ENCODE measurements at regions not wholly inside any gene's neighbourhood (a gene's known extent, or its start where the extent isn't known, plus 50 kb on each side); places are given as distances from the start of the nearest gene placed in this dataset.
A peak's percentile ranks its signal among the peaks of the same experiment; 100 is the strongest.

DNA sequence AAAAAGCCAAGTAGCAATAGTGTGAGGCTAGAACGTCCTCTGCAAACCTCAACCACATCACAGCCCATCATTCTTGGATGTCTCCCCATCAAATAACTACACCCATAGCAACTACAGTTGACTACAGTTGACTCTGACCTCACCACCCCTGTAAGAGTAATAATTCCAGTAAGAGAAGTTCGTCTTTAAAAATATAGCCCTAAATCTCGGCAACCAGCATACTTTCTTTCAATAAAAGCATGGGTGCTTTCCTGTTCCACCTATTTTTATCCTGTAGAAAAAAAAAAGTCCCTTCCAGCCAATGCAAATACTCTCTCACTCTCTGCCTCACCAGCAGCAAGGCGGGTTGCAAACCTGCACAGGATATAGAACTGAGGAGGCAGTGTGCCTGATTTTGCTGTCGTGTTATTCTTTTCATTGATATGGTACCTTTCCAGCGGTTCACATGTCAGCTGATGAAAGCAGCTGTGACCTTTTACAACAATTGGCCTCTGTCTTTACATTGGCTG, 187.5 kb upstream of the NFE2L3 start:
- H3K4me1 ChIP-seq (ENCODE audit: control insufficient read depth in 2 of 3, insufficient read depth in 2 of 3, low read depth in 1 of 3, low read length in 3 of 3), result peaks cover 0 to 3% (median 0%) of the 10 kb centered on the region in 3 donors
- DNase-seq (no peak), FAIRE-seq (no peak)
- H3K9ac ChIP-seq (ENCODE audit: low read length in 3 of 3), result no peak overlapping the region
- no peaks in the 10 kb centered on the region for H3K36me3 ChIP-seq (ENCODE audit: control insufficient read depth in 2 of 3, insufficient read depth in 3 of 3, low read length in 3 of 3)
- peak overlapping the region in 1 of 2 donors; percentile 14 for H3K27ac ChIP-seq (ENCODE audit: low read depth in 2 of 2, low read length in 2 of 2)
- TF ChIP-seq, protein P1, sequence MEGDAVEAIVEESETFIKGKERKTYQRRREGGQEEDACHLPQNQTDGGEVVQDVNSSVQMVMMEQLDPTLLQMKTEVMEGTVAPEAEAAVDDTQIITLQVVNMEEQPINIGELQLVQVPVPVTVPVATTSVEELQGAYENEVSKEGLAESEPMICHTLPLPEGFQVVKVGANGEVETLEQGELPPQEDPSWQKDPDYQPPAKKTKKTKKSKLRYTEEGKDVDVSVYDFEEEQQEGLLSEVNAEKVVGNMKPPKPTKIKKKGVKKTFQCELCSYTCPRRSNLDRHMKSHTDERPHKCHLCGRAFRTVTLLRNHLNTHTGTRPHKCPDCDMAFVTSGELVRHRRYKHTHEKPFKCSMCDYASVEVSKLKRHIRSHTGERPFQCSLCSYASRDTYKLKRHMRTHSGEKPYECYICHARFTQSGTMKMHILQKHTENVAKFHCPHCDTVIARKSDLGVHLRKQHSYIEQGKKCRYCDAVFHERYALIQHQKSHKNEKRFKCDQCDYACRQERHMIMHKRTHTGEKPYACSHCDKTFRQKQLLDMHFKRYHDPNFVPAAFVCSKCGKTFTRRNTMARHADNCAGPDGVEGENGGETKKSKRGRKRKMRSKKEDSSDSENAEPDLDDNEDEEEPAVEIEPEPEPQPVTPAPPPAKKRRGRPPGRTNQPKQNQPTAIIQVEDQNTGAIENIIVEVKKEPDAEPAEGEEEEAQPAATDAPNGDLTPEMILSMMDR (IDR thresholded peaks at IDR 0.05; ENCODE audit: borderline replicate concordance, extremely low read depth, insufficient read depth), result no peak
- H3K9me3 ChIP-seq (ENCODE audit: control insufficient read depth in 2 of 3, insufficient read depth in 1 of 3, low read length in 3 of 3), result no peaks in the 10 kb centered on the region
- no peak overlapping the region for H3K4me3 ChIP-seq (ENCODE audit: low read length in 3 of 3)
- H3K27me3 ChIP-seq (ENCODE audit: control insufficient read depth, insufficient read depth, low read length), result no peaks in the 10 kb centered on the region
- intact Hi-C loops (cut with DNase I), result no loop called here

DNA sequence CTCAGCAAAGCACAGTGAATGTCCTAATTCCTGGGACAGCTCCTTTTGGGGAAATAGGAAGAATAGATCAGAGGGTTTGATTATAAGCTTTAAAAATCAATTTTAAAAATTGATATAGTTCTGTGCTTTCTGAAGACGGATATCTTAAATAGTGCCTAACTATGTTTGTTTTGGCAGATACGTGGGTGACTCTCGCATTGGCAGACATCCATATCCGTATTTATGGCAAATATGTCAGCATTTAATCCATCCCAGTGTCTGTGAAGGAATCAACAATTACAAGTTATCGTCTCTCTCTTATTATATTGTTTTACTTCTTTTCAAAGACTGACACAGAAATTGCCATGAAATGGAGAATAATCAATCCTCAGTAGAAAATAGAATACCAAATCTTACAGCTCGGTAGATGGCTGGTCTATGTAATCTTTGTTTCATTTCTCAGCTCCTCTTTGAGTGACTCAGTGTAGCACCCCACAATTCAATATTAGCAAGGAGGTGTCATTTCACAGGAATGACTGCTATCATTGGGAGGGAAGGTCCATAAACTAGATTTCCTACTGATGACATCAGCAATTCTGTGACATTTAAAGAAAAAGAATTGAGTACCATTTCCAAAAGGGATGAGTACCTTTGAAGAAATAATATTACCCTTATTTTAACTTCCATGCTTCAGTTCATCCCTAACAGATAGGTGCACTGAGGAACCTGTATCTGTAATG, 186.4 kb upstream of the NFE2L3 start:
- no peak for DNase-seq
- H3K27ac ChIP-seq (ENCODE audit: low read depth in 2 of 2, low read length in 2 of 2), result no peak overlapping the region
- no peak overlapping the region for H3K4me3 ChIP-seq (ENCODE audit: low read length in 3 of 3)
- intact Hi-C loops (cut with DNase I), result no loop called here
- H3K9ac ChIP-seq (ENCODE audit: low read length in 3 of 3), result no peak overlapping the region
- H3K9me3 ChIP-seq (ENCODE audit: control insufficient read depth in 2 of 3, insufficient read depth in 1 of 3, low read length in 3 of 3), result no peaks in the 10 kb centered on the region
- no peak for FAIRE-seq
- H3K36me3 ChIP-seq (ENCODE audit: control insufficient read depth in 2 of 3, insufficient read depth in 3 of 3, low read length in 3 of 3), result no peaks in the 10 kb centered on the region
- peaks cover 0 to 3% (median 0%) of the 10 kb centered on the region in 3 donors for H3K4me1 ChIP-seq (ENCODE audit: control insufficient read depth in 2 of 3, insufficient read depth in 2 of 3, low read depth in 1 of 3, low read length in 3 of 3)
- TF ChIP-seq, protein P1 (IDR thresholded peaks at IDR 0.05; ENCODE audit: borderline replicate concordance, extremely low read depth, insufficient read depth), result no peak
- no peaks in the 10 kb centered on the region for H3K27me3 ChIP-seq (ENCODE audit: control insufficient read depth, insufficient read depth, low read length)

DNA sequence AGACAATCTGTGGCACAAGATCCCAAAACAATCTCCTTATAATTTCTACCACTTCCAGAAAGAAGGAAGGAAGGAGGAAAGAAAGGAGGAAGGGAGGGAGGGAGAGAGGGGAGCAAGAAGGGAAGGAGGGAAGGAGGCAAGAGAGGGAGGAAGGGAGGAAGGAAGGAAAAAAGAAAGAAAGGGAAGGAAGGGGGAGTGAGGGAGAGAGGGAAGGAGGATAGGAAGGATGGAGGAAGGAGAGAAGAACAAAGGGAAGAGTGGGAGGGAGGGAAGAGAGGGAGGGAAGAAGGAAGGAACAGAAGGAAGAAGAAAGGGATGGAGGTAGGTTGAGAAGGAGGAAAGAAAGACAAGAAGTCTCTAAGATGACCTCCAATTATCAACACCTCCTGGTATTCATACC, 185.5 kb upstream of the NFE2L3 start:
- intact Hi-C loops (cut with DNase I), result no loop called here
- TF ChIP-seq, protein P1 (IDR thresholded peaks at IDR 0.05; ENCODE audit: borderline replicate concordance, extremely low read depth, insufficient read depth), result no peak
- H3K27me3 ChIP-seq (ENCODE audit: control insufficient read depth, insufficient read depth, low read length), result no peaks in the 10 kb centered on the region
- H3K9ac ChIP-seq (ENCODE audit: low read length in 3 of 3), result no peak overlapping the region
- H3K9me3 ChIP-seq (ENCODE audit: control insufficient read depth in 2 of 3, insufficient read depth in 1 of 3, low read length in 3 of 3), result no peaks in the 10 kb centered on the region
- DNase-seq (no peak), FAIRE-seq (no peak)
- no peak overlapping the region for H3K27ac ChIP-seq (ENCODE audit: low read depth in 2 of 2, low read length in 2 of 2)
- H3K4me1 ChIP-seq (ENCODE audit: control insufficient read depth in 2 of 3, insufficient read depth in 2 of 3, low read depth in 1 of 3, low read length in 3 of 3), result peaks cover 0 to 3% (median 0%) of the 10 kb centered on the region in 3 donors
- H3K4me3 ChIP-seq (ENCODE audit: low read length in 3 of 3), result no peak overlapping the region
- H3K36me3 ChIP-seq (ENCODE audit: control insufficient read depth in 2 of 3, insufficient read depth in 3 of 3, low read length in 3 of 3), result no peaks in the 10 kb centered on the region

Measured in kidney (tissue), 13 donors.